Neural progenitor cell (in vitro differentiated cells): ENCODE measurements at regions not wholly inside any gene's neighbourhood (a gene's known extent, or its start where the extent isn't known, plus 50 kb on each side); places are given as distances from the start of the nearest gene placed in this dataset.

Experiments used
- DNase-seq: peaks from one replicate; pipeline ENCODE4 v3.0.0-alpha.2; 2016; ENCODE audit warnings: low spot score
- H2AFZ ChIP-seq: fragments of 200-600 bp; sonication (generic); replicated peaks from 2 replicates; pipeline ENCODE4 v1.6.1; 2016; ENCODE audit warnings: antibody characterized with exemption
- H3F3A ChIP-seq: fragments of 200-600 bp; sonication (generic); 2 replicates; pipeline ENCODE4 v1.6.1; 2016; ENCODE audit warnings: antibody characterized with exemption, low read depth
- H3K27ac ChIP-seq: fragments of 200-600 bp; sonication (generic); 2 replicates; pipeline ENCODE4 v1.5.1; 2016; ENCODE audit warnings: mild to moderate bottlenecking
- H3K27me3 ChIP-seq: fragments of 200-600 bp; sonication (generic); 2 replicates; pipeline ENCODE4 v1.6.1; 2016; ENCODE audit warnings: mild to moderate bottlenecking, moderate library complexity
- H3K36me3 ChIP-seq: fragments of 200-600 bp; sonication (generic); 2 replicates; pipeline ENCODE4 v1.5.1; 2016
- H3K4me1 ChIP-seq: fragments of 200-600 bp; sonication (generic); 2 replicates; pipeline ENCODE4 v1.6.1; 2016; ENCODE audit warnings: mixed run types
- H3K4me2 ChIP-seq: fragments of 200-600 bp; sonication (generic); 2 replicates; pipeline ENCODE4 v1.6.1; 2016
- H3K4me3 ChIP-seq: fragments of 200-600 bp; sonication (generic); 2 replicates; pipeline ENCODE4 v1.5.1; 2016
- H3K79me2 ChIP-seq: fragments of 200-600 bp; sonication (generic); 2 replicates; pipeline ENCODE4 v1.6.1; 2016; ENCODE audit warnings: low read depth
- H3K9ac ChIP-seq: fragments of 200-600 bp; sonication (generic); 2 replicates; pipeline ENCODE4 v1.6.1; 2016
- H3K9me3 ChIP-seq: fragments of 200-600 bp; sonication (generic); 2 replicates; pipeline ENCODE4 v1.5.1; 2016; ENCODE audit warnings: low read depth
- H4K20me1 ChIP-seq: fragments of 200-600 bp; sonication (generic); 2 replicates; pipeline ENCODE4 v1.6.1; 2016; ENCODE audit warnings: low read depth
- H3K27ac Mint-ChIP-seq: 3 replicates; pipeline ENCODE4 v1.8.0; 2021; ENCODE audit warnings: mixed read lengths
- H3K27me3 Mint-ChIP-seq: 2 replicates; pipeline ENCODE4 v1.8.0; 2022; ENCODE audit warnings: low read depth, mild to moderate bottlenecking, inconsistent platforms, moderate library complexity, mixed read lengths; ENCODE audit not compliant: insufficient read depth
- H3K36me3 Mint-ChIP-seq: 3 replicates; pipeline ENCODE4 v1.8.0; 2021; ENCODE audit warnings: mixed read lengths
- H3K4me1 Mint-ChIP-seq: 3 replicates; pipeline ENCODE4 v1.8.0; 2021; ENCODE audit warnings: mixed read lengths
- H3K4me3 Mint-ChIP-seq: 3 replicates; pipeline ENCODE4 v1.8.0; 2021; ENCODE audit warnings: mild to moderate bottlenecking, moderate library complexity, mixed read lengths
- H3K9me3 Mint-ChIP-seq: 3 replicates; pipeline ENCODE4 v1.8.0; 2020; ENCODE audit warnings: mixed read lengths
- EZH2 ChIP-seq: fragments of 200-600 bp; sonication (generic); IDR thresholded peaks from 2 replicates; pipeline ENCODE4 v1.6.1; 2017; ENCODE audit warnings: antibody characterized with exemption, mild to moderate bottlenecking, moderate library complexity
- EZH2phosphoT487 ChIP-seq: fragments of 200-600 bp; sonication (generic); IDR thresholded peaks from 2 replicates; pipeline ENCODE4 v1.6.1; 2017; ENCODE audit warnings: antibody characterized with exemption
- TF ChIP-seq, protein P1 (sequence below): fragments of 200-600 bp; sonication (generic); IDR thresholded peaks from 2 replicates; pipeline ENCODE4 v1.5.1; 2017; ENCODE audit warnings: antibody characterized with exemption, mild to moderate bottlenecking

DNA sequence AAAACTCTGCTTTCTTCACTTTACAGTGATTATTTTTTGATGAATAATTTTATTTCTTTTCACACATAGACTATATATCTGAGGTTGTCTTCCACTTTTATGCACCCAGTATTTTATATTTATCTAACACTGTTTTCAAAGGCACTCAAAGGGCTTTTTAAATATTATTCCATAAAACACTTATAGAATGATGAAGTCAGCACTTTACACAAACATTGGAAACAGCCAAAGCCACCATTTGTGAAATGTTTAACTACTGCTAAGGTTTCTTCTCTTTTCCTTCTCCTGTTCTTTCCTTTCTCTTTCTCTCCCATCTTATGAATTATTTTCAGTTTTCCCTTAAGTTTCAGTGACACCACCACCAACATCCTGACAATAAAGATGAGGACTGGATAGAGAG lies 317.7 kb upstream of the FAM78B start:
- no peak overlapping the region for H3K27ac ChIP-seq
- no peaks in the 10 kb centered on the region for H3K9me3 ChIP-seq
- peaks cover 4% of the 10 kb centered on the region for H3K4me1 Mint-ChIP-seq
- no peaks in the 10 kb centered on the region for H3K27me3 ChIP-seq
- no peak overlapping the region for H2AFZ ChIP-seq
- no peaks in the 10 kb centered on the region for H3F3A ChIP-seq
- H3K79me2 ChIP-seq, result no peaks in the 10 kb centered on the region
- no peak overlapping the region for H3K4me3 Mint-ChIP-seq
- DNase-seq, result no peak
- no peak overlapping the region for H3K4me3 ChIP-seq
- H3K36me3 ChIP-seq, result no peaks in the 10 kb centered on the region
- no peak overlapping the region for H3K4me2 ChIP-seq
- H3K4me1 ChIP-seq, result peaks cover 6% of the 10 kb centered on the region
- H3K9ac ChIP-seq, result no peak overlapping the region
- no peaks in the 10 kb centered on the region for H3K36me3 Mint-ChIP-seq
- H3K9me3 Mint-ChIP-seq, result no peaks in the 10 kb centered on the region
- no peaks in the 10 kb centered on the region for H4K20me1 ChIP-seq
- TF ChIP-seq EZH2phosphoT487 (no peak), EZH2 (no peak)
- TF ChIP-seq, protein P1, sequence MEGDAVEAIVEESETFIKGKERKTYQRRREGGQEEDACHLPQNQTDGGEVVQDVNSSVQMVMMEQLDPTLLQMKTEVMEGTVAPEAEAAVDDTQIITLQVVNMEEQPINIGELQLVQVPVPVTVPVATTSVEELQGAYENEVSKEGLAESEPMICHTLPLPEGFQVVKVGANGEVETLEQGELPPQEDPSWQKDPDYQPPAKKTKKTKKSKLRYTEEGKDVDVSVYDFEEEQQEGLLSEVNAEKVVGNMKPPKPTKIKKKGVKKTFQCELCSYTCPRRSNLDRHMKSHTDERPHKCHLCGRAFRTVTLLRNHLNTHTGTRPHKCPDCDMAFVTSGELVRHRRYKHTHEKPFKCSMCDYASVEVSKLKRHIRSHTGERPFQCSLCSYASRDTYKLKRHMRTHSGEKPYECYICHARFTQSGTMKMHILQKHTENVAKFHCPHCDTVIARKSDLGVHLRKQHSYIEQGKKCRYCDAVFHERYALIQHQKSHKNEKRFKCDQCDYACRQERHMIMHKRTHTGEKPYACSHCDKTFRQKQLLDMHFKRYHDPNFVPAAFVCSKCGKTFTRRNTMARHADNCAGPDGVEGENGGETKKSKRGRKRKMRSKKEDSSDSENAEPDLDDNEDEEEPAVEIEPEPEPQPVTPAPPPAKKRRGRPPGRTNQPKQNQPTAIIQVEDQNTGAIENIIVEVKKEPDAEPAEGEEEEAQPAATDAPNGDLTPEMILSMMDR, result no peak
- peaks cover 6% of the 10 kb centered on the region for H3K27me3 Mint-ChIP-seq
- H3K27ac Mint-ChIP-seq, result no peak overlapping the region

DNA sequence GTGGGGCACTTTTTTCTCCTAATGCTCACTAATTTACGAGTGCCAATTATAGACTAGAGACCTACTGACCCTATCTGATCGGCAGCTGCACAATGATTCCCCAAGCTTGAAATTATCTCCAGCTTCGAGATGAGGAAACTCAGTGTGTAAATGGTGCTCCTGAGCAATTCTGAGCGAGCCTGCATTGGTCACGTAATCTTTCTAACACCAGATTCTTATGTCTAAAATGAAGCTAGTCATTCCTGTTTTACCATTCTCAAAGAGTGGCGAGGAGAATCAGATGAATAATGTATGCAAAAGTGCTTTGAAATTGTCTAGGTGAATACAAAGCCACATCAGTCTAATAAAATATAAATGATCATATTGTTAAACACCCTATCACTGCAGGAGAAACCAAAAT lies 318.1 kb upstream of the FAM78B start:
- no peaks in the 10 kb centered on the region for H3K9me3 Mint-ChIP-seq
- peaks cover 6% of the 10 kb centered on the region for H3K27me3 Mint-ChIP-seq
- Histone ChIP-seq H3K4me2 (no peak overlapping the region), H2AFZ (no peak overlapping the region), H3K79me2 (no peaks in the 10 kb centered on the region), H3K27ac (no peak overlapping the region), H3K9me3 (no peaks in the 10 kb centered on the region), H3K36me3 (no peaks in the 10 kb centered on the region), H3K4me1 (peaks cover 6% of the 10 kb centered on the region), H3K27me3 (no peaks in the 10 kb centered on the region), H3F3A (no peaks in the 10 kb centered on the region), H4K20me1 (no peaks in the 10 kb centered on the region), H3K4me3 (no peak overlapping the region), H3K9ac (no peak overlapping the region)
- no peak overlapping the region for H3K4me3 Mint-ChIP-seq
- peaks cover 4% of the 10 kb centered on the region for H3K4me1 Mint-ChIP-seq
- TF ChIP-seq EZH2, result no peak
- TF ChIP-seq EZH2phosphoT487, result no peak
- TF ChIP-seq, protein P1, result no peak
- no peaks in the 10 kb centered on the region for H3K36me3 Mint-ChIP-seq
- H3K27ac Mint-ChIP-seq, result no peak overlapping the region
- DNase-seq, result no peak

DNA sequence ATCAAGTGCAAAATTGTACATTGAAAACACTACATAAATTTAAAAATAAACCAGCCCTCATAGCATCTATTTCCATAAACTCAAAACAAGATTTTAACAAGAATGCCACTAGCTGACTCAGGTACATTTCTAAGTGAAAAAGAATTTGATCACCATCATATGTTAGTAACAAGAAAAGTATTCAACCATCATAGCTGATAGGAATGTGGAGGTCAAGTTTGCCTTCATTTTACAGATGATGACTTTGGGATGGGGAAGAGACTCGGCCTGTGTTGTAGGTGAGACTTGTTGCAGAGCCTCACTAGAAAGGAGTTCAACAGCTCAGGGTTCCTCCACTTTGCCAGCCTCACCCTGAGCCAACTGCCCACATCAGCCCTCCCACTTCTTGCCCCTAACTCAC lies 318.8 kb upstream of the FAM78B start:
- no peak for TF ChIP-seq EZH2
- TF ChIP-seq EZH2phosphoT487, result no peak
- TF ChIP-seq, protein P1, result no peak
- H3K4me1 Mint-ChIP-seq, result peaks cover 4% of the 10 kb centered on the region

More for the DNA sequence above, 318.8 kb upstream of the FAM78B start:
- no peak overlapping the region for H3K4me2 ChIP-seq
- H3K27me3 Mint-ChIP-seq, result peaks cover 6% of the 10 kb centered on the region
- no peaks in the 10 kb centered on the region for H3K79me2 ChIP-seq
- no peak overlapping the region for H3K27ac Mint-ChIP-seq
- no peak overlapping the region for H3K27ac ChIP-seq
- H4K20me1 ChIP-seq, result no peaks in the 10 kb centered on the region
- peaks cover 6% of the 10 kb centered on the region for H3K4me1 ChIP-seq
- no peak overlapping the region for H3K9ac ChIP-seq
- H3K4me3 Mint-ChIP-seq, result no peak overlapping the region
- no peaks in the 10 kb centered on the region for H3F3A ChIP-seq
- H3K9me3 Mint-ChIP-seq, result no peaks in the 10 kb centered on the region
- no peaks in the 10 kb centered on the region for H3K27me3 ChIP-seq
- H3K36me3 ChIP-seq, result no peaks in the 10 kb centered on the region
- H3K9me3 ChIP-seq, result no peaks in the 10 kb centered on the region
- H2AFZ ChIP-seq, result no peak overlapping the region
- no peaks in the 10 kb centered on the region for H3K36me3 Mint-ChIP-seq
- no peak overlapping the region for H3K4me3 ChIP-seq
- no peak for DNase-seq
